CD4-positive, alpha-beta T cell treated with Interleukin-12 subunit alpha and Interleukin-12 subunit beta, for 1 hour (primary cell): ENCODE measurements at regions not wholly inside any gene's neighbourhood (a gene's known extent, or its start where the extent isn't known, plus 50 kb on each side); places are given as distances from the start of the nearest gene placed in this dataset.
"Not testable (repeated sequence)": the region's sequence is repeated elsewhere in the genome, so short reads cannot be mapped to it uniquely, and the experiment has no call there.

Experiments
- DNase-seq: peaks from one replicate; pipeline ENCODE4 v3.0.0-alpha.2; 2020

GRCh38 chr11:38543311-38543710 lies 1945.3 kb upstream of the RAG2 start:
- no peak for DNase-seq

- DNase-seq: no peak
Measured at GRCh38 chr11:38538866-38539680, 1941.0 kb upstream of the RAG2 start.

GRCh38 chr11:38530226-38530625 lies 1932.2 kb upstream of the RAG2 start:
- DNase-seq: no peak

GRCh38 chr11:38524945-38525344 lies 1926.9 kb upstream of the RAG2 start:
- no peak for DNase-seq

GRCh38 chr11:38517991-38518390 lies 1920.0 kb upstream of the RAG2 start:
- no peak for DNase-seq

GRCh38 chr11:38512830-38513229 lies 1914.8 kb upstream of the RAG2 start:
- not testable (repeated sequence) for DNase-seq

- DNase-seq: no peak
Measured at GRCh38 chr11:38510041-38510440, 1912.0 kb upstream of the RAG2 start.

- no peak for DNase-seq
Measured at GRCh38 chr11:38503876-38504275, 1905.8 kb upstream of the RAG2 start.

GRCh38 chr11:38498721-38499120 lies 1900.7 kb upstream of the RAG2 start:
- no peak for DNase-seq

GRCh38 chr11:38491986-38492385 lies 1894.0 kb upstream of the RAG2 start:
- DNase-seq: no peak

GRCh38 chr11:38481391-38481790 lies 1883.4 kb upstream of the RAG2 start:
- DNase-seq: no peak

- DNase-seq: no peak
Measured at GRCh38 chr11:38476808-38477575, 1879.0 kb upstream of the RAG2 start.

- no peak for DNase-seq
Measured at GRCh38 chr11:38461751-38462150, 1863.7 kb upstream of the RAG2 start.

GRCh38 chr11:38460896-38461295 lies 1862.9 kb upstream of the RAG2 start:
- DNase-seq: no peak

- no peak for DNase-seq
Measured at GRCh38 chr11:38460429-38460828, 1862.4 kb upstream of the RAG2 start.

GRCh38 chr11:38456371-38456770 lies 1858.3 kb upstream of the RAG2 start:
- no peak for DNase-seq

GRCh38 chr11:38448284-38448683 lies 1850.2 kb upstream of the RAG2 start:
- no peak for DNase-seq

- DNase-seq: no peak
Measured at GRCh38 chr11:38446336-38446735, 1848.3 kb upstream of the RAG2 start.

GRCh38 chr11:38438091-38438490 lies 1840.1 kb upstream of the RAG2 start:
- DNase-seq: no peak

- no peak for DNase-seq
Measured at GRCh38 chr11:38425578-38425977, 1827.5 kb upstream of the RAG2 start.

- no peak for DNase-seq
Measured at GRCh38 chr11:38423042-38423441, 1825.0 kb upstream of the RAG2 start.

- DNase-seq: no peak
Measured at GRCh38 chr11:38416141-38416540, 1818.1 kb upstream of the RAG2 start.

GRCh38 chr11:38411149-38411548 lies 1813.1 kb upstream of the RAG2 start:
- DNase-seq: no peak

GRCh38 chr11:38402063-38402462 lies 1804.0 kb upstream of the RAG2 start:
- DNase-seq: no peak
